ENCODE measurements at regions not wholly inside any gene's neighbourhood (a gene's known extent, or its start where the extent isn't known, plus 50 kb on each side); places are given as distances from the start of the nearest gene placed in this dataset.

GRCh38 chr16:85548375-85548774, 64.7 kb upstream of the GSE1 start:
- Histone ChIP-seq H3K9me3 (no peaks in the 10 kb centered on the region), H3K27ac (no peak overlapping the region), H3K4me3 (no peak overlapping the region), H3K36me3 (no peaks in the 10 kb centered on the region), H3K27me3 (no peaks in the 10 kb centered on the region), H3K4me1 (peaks cover 0 to 31% (median 20%) of the 10 kb centered on the region in 4 donors)
- WGBS, 5 donors: 94 to 96% (median 95%) methylated on average over 9 of the region's 9 CpGs
- no peak for TF ChIP-seq POLR2A (IDR thresholded peaks at IDR 0.05)
- TF ChIP-seq EP300 (IDR thresholded peaks at IDR 0.05): no peak
- TF ChIP-seq POLR2AphosphoS5 (IDR thresholded peaks at IDR 0.05): no peak
- TF ChIP-seq CTCF (IDR thresholded peaks at IDR 0.05): no peak
- intact Hi-C loops (cut with DNase I; ENCODE audit: low total_unique reads): no loop called here
- DNase-seq: no peak

- Histone ChIP-seq H3K4me1 (peaks cover 5 to 36% (median 29%) of the 10 kb centered on the region in 4 donors), H3K36me3 (no peaks in the 10 kb centered on the region), H3K27ac (no peak overlapping the region), H3K27me3 (no peaks in the 10 kb centered on the region), H3K9me3 (no peaks in the 10 kb centered on the region), H3K4me3 (no peak overlapping the region)
- WGBS, 5 donors: 43 to 72% (median 59%) methylated on average over 13 of the region's 13 CpGs
- no peak for DNase-seq
- TF ChIP-seq POLR2A (IDR thresholded peaks at IDR 0.05) (no peak), CTCF (IDR thresholded peaks at IDR 0.05) (no peak), POLR2AphosphoS5 (IDR thresholded peaks at IDR 0.05) (no peak), EP300 (IDR thresholded peaks at IDR 0.05) (no peak)
- intact Hi-C loops (cut with DNase I; ENCODE audit: low total_unique reads): no loop called here
Observed at GRCh38 chr16:85549766-85550421, 63.2 kb upstream of the GSE1 start.

GRCh38 chr16:85550422-85550864, 62.7 kb upstream of the GSE1 start:
- peaks cover 5 to 37% (median 29%) of the 10 kb centered on the region in 4 donors for H3K4me1 ChIP-seq
- H3K27me3 ChIP-seq: no peaks in the 10 kb centered on the region
- no peak for DNase-seq
- no peak overlapping the region for H3K4me3 ChIP-seq
- intact Hi-C loops (cut with DNase I; ENCODE audit: low total_unique reads): no loop called here
- 76 to 79% (median 79%) methylated on average over 8 to 14 of the region's 14 CpGs for WGBS, 5 donors
- no peak overlapping the region for H3K27ac ChIP-seq
- H3K9me3 ChIP-seq: no peaks in the 10 kb centered on the region
- no peak for TF ChIP-seq POLR2AphosphoS5 (IDR thresholded peaks at IDR 0.05)
- no peak for TF ChIP-seq EP300 (IDR thresholded peaks at IDR 0.05)
- no peak for TF ChIP-seq POLR2A (IDR thresholded peaks at IDR 0.05)
- no peak for TF ChIP-seq CTCF (IDR thresholded peaks at IDR 0.05)
- no peaks in the 10 kb centered on the region for H3K36me3 ChIP-seq

GRCh38 chr16:85550953-85551924, 61.9 kb upstream of the GSE1 start:
- H3K27me3 ChIP-seq: no peaks in the 10 kb centered on the region
- peaks cover 5 to 44% (median 33%) of the 10 kb centered on the region in 4 donors for H3K4me1 ChIP-seq
- H3K9me3 ChIP-seq: no peaks in the 10 kb centered on the region
- intact Hi-C loops (cut with DNase I; ENCODE audit: low total_unique reads): no loop called here
- WGBS, 5 donors: 72 to 79% (median 75%) methylated on average over 25 of the region's 25 CpGs
- TF ChIP-seq EP300 (IDR thresholded peaks at IDR 0.05) (no peak), POLR2A (IDR thresholded peaks at IDR 0.05) (no peak), POLR2AphosphoS5 (IDR thresholded peaks at IDR 0.05) (no peak), CTCF (IDR thresholded peaks at IDR 0.05) (no peak)
- DNase-seq: peak in 1 of 2 donors; percentile 12
- peak overlapping the region in 2 of 5 donors; percentile 32 to 37 for H3K27ac ChIP-seq
- no peaks in the 10 kb centered on the region for H3K36me3 ChIP-seq
- H3K4me3 ChIP-seq: no peak overlapping the region
